ENCODE measurements at regions not wholly inside any gene's neighbourhood (a gene's known extent, or its start where the extent isn't known, plus 50 kb on each side); places are given as distances from the start of the nearest gene placed in this dataset.
"Not testable (repeated sequence)": the region's sequence is repeated elsewhere in the genome, so short reads cannot be mapped to it uniquely, and the experiment has no call there.

DNA sequence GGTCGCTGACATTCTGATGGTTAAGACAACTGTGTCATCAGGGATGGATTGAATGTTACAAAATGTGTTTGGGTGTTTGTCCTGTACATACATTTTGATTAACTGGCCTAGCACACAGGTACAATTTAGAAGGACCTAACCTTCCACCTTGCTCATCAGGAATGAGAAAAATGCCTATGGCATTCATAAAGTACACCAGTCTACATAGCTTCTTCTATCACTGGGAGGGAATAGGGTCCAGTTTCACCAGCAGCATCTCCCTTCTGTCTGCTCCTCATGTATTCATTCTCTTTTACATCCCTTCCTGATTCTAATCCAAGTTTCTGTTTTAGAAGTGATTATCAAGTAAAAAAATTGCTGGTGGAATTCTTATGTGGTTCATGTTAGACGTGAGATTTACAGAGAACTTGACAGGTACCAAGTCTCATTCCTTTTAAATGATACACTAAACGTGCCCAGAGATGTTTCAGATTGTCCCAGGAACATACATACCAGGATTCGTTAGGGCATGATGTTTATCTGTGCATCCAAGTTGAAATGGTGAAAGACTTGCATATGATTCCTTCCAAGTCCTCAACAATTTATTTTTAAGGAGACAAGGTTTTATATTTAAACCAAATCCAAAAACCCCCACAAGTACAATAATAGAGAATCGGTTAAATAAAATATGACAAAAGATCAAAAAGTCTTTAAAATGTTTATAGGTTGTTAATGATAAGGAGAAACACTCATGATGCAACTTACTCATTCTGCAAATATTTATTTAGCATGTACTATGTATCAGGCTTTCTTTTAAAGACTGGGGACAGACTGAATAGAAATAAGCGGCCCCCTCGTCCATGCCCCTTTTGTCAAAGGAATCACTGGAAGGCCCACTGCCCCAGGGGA is 359.1 kb downstream of the ZNF674 start:
- H3K4me3 ChIP-seq: no peak overlapping the region
- H3K27ac ChIP-seq: peak overlapping the region in 5 of 21 experiments; percentile 2 to 33 (median 21)

DNA sequence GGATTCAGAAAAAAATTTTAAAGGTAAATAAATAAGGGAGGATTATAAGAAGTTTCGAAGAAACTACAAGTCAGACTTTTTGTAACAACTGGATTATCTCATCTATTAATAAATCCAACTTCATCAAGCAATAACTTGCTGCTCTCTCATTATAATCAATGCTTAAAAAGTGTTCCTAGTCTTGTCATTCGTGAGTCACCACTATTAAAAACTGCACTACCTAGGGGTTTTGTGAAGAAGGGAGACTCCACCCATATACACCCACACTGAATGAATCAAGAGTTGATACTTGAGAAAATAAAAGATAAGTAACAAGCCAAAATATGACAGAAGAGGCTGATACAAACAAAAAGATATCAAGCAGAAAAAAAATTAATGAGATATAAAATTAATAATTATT is 360.5 kb downstream of the ZNF674 start:
- Histone ChIP-seq H3K27ac (no peak overlapping the region), H3K4me3 (no peak overlapping the region)

DNA sequence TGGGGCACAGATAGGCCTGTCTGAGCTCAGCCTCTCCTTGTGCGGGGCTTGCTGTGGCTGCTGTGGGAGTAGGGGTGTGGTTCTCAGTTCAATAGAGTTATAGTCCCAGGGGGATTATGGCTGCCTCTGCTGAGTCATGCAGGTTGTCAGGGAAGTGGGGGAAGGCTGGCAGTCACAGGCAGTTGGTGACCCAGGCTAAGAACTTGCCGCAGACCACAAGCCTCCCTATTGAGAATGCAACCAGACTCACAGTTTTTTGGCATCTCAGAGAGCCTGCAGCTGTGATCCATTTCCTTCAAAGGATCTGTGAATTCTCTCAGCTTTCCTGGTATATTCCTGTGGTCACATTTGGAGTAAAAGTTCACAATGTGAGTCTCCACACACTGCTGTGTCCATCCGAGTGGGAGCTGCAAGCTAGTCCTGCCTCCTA is 364.9 kb downstream of the ZNF674 start:
- Histone ChIP-seq H3K27ac (no peak overlapping the region), H3K4me3 (no peak overlapping the region)

DNA sequence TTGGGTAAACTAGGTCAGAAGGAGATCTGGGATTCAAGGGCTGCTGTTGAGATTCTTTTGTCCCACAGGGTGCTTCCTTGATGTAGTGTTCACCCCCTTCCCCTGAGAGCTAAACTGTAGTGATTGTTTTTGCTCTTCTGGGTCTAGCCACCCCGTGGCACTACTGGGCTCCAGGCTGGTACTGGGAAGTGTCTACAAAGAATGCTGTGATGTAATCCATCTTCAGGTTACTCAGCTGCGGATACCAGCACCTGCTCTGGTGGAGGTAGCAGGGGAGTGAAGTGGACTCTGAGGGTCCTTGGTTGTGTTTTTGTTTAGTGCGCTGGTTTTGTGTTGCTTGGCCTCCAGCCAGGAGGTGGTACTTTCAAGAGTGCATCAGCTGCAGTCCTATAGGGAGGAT is 365.5 kb downstream of the ZNF674 start:
- Histone ChIP-seq H3K4me3 (no peak overlapping the region), H3K27ac (peak overlapping the region in 2 of 21 experiments; percentile 28 to 37)

DNA sequence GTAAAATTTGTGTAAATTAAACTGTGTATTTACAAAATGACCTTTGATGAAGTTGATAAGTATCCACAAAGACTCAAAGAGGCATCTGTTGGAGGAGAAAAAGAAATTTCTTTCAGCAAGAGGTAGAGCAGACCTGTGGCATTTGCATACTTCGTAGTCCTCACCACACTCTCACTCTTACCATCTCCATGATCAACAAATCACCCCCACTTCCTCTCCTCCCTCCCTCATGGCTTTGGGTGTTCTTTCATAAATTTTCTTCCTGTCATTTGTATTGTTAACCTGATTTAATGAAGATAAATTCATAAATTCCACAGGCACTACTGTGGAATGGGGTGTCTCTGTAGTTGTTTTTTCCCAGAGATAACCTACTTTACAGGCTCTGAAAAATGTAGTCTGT is 366.5 kb downstream of the ZNF674 start:
- Histone ChIP-seq H3K4me3 (no peak overlapping the region), H3K27ac (no peak overlapping the region)

DNA sequence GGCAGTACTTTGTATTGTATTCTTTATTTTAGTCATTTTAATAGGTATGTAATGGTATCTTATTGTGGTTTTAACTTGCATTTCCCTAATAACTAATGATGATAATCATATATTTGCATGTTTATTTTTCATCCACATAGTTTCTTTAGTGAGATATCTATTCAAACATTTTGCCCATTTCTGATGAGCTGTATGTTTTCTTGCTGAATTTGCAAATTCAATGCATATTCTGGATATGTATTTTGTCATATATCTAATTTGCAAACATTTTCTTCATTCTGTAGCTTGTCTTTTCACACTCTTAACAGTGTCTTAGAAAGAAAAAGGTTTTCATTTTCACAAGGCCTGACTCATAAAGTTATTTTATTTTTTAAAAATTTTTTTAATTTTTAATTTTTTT is 372.1 kb downstream of the ZNF674 start:
- no peak overlapping the region for H3K27ac ChIP-seq
- H3K4me3 ChIP-seq: no peak overlapping the region

DNA sequence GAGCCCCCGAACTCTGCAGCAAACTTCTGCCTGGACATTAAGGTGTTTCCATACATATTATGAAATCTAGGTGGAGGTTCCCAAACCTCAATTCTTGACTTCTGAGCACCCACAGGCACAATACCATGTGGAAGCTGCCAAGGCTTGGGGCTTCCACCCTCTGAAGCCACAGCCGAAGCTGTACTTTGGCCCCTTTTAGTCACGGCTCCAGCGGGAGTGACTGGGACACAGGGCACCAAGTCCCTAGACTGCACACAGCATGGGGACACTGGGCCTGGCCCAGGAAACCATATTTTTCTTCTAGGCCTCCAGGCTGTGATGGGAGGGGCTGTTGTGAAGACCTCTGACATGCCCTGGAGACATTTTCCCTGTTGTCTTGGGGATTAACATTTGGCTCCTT is 373.8 kb downstream of the ZNF674 start:
- H3K27ac ChIP-seq, H3K4me3 ChIP-seq: not testable (repeated sequence)

DNA sequence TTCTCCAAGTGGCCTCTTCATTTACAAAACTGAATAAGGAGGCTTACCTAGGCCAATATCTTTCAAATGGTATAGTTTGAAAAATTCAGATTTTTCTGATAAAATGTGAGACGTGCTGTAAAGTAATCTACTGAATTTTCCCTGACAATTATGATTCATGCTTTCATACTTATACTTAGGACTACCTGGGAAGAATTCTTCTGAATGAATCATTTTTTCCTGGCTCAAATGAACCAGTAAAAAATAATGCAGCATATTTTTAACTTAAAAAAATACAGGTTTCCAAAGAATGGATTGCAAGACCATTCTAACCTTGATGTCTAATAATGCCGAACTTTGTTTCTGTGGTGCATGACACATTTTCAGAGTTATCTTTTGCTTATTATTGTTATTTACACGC is 375.4 kb downstream of the ZNF674 start:
- Histone ChIP-seq H3K27ac (no peak overlapping the region), H3K4me3 (no peak overlapping the region)

DNA sequence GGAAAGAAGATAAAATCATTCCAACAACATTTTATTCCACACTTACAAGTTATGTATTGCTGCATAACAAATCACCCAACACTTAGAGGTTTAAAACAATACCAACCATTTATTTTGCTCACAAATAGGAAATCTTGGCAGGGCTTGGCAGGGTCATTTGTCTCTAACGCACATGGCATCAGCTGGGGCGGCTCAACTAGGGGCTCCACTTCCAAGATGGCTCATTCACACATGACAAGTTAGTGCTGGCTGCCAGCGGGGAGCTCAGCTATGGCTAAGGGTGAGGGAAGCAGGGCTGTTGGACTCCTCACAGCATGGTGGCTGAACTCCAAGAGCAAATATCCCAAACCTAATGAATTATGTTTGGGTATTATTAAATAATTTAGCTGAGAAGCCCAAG is 377.0 kb downstream of the ZNF674 start:
- H3K4me3 ChIP-seq: no peak overlapping the region
- H3K27ac ChIP-seq: no peak overlapping the region

DNA sequence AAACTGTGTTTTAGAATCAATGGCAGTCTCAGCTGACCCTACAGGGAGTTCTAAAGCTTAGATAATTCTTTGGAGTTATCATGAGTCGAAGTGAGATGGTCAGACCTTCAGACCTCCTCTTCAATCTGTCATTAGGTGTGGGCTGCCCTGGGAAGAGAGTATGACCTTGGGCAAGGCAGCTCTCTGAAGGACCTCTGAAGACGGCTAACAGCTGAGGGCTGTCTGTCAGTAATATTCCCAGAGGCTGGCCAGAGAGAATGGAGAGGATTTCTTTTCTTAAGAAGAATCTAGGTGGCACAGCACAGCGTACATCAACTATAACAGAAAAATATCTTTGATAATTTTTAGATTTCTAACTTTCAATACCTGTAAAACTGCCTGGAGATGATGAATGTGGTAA is 379.4 kb downstream of the ZNF674 start:
- Histone ChIP-seq H3K27ac (no peak overlapping the region), H3K4me3 (no peak overlapping the region)

DNA sequence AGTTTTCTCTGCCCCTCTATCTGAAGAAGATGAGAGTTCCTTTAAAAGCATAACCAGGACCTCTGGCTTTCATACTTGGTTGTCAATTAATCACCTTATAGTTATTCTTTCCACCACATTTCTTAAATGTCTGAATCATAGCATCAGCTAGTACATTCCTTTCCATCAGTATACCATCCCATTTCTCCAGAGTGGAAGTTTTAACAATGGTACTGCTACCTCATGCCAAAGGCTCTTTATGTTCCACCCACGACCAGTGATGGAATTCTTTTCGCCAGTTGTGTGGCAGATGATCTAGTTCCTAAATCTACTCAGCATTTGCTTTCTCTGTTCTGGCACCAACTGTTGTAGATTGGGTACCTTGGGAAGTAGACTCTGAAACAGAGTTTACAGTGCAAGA is 379.8 kb downstream of the ZNF674 start:
- no peak overlapping the region for H3K27ac ChIP-seq

DNA sequence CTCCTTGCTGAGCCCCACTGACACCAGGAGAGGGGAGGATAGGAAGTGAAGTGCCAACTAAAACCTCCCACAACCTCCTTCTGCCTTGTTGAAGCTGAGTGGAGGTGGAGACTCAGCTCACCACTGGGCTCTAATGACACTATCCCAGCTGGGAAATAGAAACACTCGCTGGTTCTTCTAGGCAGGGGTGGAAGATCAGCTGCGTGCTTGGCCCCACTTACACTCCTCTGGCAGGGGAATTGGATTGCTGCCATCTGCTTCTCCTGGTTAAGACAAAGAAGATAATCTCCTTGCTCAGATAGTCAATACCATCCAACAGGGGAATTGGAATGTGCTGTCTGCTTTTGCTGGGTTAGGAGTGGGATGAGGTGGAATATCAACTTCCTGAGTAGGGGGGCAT is 392.5 kb downstream of the ZNF674 start:
- no peak overlapping the region for H3K4me3 ChIP-seq
- no peak overlapping the region for H3K27ac ChIP-seq

More for the DNA sequence above, 379.8 kb downstream of the ZNF674 start:
- no peak overlapping the region for H3K4me3 ChIP-seq

DNA sequence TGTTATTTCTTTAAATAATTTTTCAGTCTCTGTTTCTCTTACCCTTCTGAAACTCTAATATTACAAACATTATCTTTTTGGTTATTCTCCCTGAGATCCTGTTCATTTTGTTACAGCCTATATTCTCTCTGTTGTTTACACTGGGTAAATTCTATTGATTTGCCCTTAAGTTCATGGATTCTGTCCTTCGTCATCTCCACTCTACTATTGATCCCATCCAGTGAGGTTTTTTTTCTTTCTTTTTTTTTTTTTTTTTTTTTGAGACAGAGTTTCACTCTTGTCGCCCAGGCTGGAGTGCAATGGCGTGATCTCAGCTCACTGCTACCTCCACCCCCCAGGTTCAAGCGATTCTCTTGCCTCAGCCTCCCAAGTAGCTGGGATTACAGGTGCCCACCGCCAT is 393.9 kb downstream of the ZNF674 start:
- H3K4me3 ChIP-seq, H3K27ac ChIP-seq: not testable (repeated sequence)

DNA sequence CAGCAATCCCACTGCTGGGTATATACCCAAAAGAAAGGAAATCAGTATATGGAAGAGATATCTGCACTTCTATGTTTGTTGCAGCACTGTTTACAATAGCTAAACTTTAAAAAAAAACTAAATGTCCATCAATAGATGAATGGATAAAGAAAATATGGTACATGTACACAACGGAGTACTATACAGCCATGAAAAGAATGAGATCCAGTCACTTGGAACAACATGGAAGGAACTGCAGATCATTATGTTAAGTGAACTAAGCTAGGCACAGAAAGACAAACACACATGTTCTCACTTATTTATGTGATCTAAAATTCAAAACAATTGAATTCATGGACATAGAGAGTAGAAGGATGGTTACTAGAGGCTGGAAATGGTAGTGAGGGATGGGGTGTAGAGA is 400.7 kb downstream of the ZNF674 start:
- H3K4me3 ChIP-seq: no peak overlapping the region
- H3K27ac ChIP-seq: no peak overlapping the region

DNA sequence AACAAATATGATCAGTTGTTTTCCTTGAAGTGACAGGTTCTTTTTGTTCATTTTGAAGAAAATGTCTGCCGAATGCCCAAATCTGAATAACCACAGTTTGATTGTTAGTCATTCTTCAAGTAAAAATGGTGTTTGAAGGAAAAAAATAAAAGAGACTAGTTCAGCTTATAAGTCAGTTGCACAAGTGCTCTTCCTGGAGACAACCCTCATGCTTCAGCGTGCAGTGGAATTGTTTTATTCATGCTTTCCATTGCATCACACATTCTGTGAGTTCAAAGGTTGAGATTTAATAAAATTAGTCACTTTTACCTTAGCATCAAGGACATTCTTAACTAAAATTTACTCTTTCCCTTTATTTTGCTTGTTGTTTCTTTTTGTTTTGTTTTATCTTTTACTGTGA is 404.9 kb downstream of the ZNF674 start:
- H3K4me3 ChIP-seq: no peak overlapping the region
- no peak overlapping the region for H3K27ac ChIP-seq

DNA sequence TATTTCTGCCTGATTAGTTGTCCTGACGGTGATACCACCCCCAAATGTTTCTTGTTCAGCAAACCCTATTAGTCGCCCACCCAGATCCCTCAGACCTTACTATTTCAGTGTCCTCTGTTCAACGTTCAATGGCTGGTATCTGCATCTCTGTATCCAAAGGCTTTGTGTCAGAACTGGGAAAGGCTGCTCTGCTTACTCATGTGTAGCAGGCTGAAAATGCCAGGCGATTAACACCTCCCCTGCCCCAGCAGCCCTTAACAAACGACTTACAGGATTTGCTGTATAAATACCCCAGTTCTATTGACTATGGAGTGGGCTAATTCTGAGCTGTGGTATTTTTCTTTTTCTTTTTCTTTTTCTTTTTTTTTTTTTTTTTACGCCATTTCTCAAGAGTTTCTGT is 415.0 kb downstream of the ZNF674 start:
- Histone ChIP-seq H3K4me3 (no peak overlapping the region), H3K27ac (no peak overlapping the region)

DNA sequence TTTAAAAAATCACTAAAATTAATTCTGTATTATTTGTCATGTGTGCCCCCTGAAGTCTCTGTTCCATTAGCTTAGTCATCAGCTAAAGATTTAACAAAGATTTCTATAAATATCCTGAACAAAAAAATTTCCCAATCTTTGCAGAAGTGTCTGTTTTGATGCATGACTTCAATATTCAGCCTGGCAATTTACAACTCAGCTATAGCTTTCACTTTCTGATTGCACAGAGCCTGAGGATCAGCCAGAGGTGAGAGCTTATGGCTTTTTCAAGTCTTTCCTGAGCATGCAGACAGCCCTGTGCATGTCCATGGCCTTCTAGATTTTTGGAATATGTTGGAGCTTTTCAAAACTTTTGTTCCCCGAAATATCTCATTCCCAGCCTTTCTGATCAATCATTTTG is 420.1 kb downstream of the ZNF674 start:
- no peak overlapping the region for H3K27ac ChIP-seq
- H3K4me3 ChIP-seq: no peak overlapping the region

DNA sequence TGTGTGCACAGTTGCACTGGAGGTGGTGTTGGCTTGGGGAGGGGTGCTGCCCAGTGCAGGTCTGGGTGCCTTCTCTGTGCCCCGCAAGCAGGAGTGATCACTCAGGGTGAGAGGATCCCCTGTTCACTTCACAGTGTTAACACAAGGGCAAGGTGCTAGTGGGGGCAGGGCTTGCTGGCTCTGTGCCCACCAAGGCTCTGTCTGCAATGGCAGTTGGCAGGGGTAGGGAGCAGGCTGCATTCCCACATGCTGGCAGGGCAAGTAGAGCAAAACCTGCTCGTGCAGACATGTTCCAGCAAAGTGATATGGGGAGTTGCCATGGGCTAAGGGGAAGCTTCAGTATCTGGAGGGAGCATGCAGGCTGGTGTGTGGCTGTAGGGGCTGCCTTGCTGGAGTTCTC is 428.0 kb downstream of the ZNF674 start:
- Histone ChIP-seq H3K27ac (peak overlapping the region in 2 of 21 experiments; percentile 37 to 45), H3K4me3 (no peak overlapping the region)

DNA sequence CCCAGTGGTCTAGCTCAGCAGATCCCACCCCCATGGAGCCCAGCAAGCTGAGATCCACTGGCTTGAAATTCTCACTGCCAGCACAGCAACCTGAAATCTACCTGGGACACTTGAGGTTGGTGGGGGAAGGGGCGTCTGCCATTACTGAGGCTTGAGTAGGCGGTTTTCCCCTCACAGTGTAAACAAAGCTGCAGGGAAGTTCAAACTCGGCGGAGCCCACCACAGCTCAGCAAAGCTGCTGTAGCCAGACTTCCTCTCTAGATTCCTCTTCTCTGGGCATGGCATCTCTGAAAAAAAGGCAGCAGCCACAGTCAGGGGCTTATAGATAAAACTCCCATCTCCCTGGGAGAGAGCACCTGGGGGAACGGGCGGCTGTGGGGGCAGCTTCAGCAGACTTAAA is 457.9 kb downstream of the ZNF674 start:
- not testable (repeated sequence) for H3K27ac ChIP-seq, H3K4me3 ChIP-seq

DNA sequence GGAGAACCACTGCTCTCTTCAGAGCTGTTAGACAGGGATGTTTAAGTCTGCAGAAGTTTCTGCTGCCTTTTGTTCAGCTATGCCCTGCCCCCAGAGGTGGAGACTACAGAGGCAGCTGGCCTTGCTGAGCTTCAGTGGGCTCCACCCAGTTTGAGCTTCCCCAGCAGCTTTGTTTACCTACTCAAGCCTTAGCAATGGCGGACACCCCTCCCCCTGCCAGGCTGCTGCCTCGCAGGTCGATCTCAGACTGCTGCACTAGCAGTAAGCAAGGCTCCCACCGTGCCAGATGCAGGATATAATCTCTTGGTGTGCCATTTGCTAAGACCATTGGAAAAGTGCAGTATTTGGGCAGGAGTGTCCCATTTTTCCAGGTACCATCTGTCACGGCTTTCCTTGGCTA is 465.1 kb downstream of the ZNF674 start:
- not testable (repeated sequence) for H3K4me3 ChIP-seq, H3K27ac ChIP-seq

DNA sequence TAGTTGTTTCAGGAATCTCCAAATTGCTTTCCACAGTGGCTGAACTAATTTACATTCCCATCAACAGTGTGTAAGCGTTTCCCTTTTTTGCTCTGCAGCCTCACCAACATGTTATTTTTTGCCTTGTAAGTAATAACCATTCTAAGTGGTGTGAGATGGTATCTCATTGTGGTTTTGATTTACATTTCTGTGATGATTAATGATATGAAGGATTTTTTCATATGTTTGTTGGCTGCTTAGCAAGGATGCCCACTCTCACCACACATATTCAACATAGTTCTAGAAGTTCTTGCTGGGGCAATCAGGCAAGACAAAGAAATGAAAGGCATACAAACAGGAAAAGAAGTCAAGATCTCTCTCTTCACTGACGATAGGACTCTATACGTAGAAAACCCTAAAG is 472.4 kb downstream of the ZNF674 start:
- H3K27ac ChIP-seq: no peak overlapping the region
- no peak overlapping the region for H3K4me3 ChIP-seq

DNA sequence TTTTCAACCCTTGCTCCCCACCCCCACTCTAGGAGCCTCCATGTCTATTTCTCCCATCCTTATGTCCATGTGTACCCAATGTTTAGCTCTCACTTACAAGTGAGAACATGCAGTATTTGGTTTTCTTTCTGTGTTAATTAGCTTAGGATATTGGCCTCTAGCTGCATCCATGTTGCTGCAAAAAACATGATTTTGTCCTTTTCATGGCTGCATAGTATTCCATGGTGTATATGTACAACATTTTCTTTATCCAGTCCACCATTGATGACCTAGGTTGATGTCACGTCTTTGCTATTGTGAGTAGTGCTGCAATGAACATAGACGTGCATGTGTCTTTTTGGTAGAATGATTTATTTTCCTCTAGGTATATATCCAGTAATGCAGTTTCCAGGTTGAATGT is 472.8 kb downstream of the ZNF674 start:
- no peak overlapping the region for H3K4me3 ChIP-seq
- H3K27ac ChIP-seq: no peak overlapping the region

All from skin epidermis (tissue), 12 donors.